ENCODE measurements at regions not wholly inside any gene's neighbourhood (a gene's known extent, or its start where the extent isn't known, plus 50 kb on each side); places are given as distances from the start of the nearest gene placed in this dataset.

DNA sequence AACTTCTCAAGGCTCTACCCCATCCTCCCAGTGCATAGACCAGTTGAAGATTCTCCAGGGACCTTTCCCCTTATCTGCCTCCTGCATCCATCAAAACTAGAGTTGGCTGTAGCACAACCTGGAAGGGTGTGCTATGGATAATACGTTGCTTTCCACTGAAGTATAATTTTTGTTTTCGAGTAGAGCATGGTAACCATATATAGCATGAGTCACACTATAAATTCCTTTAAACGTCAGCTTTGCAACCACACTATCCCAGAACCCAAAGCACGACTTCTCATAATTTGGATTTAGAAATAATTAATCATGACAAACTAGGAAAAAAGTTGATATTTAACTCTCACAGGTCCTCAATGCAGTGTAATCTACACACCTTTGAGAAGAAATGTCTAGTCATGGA, 138.3 kb upstream of the NBEA start:
- no peak for DNase-seq (ENCODE audit: low read depth)
- Histone ChIP-seq H3K9ac (ENCODE audit: low read length) (no peak overlapping the region), H3K36me3 (ENCODE audit: control insufficient read depth, insufficient read depth, low read length, severe bottlenecking) (no peaks in the 10 kb centered on the region), H3K4me3 (ENCODE audit: low read length) (no peak overlapping the region), H3K9me3 (ENCODE audit: control insufficient read depth, low read length) (no peaks in the 10 kb centered on the region), H3K4me1 (ENCODE audit: control insufficient read depth, insufficient read depth, low read length) (no peaks in the 10 kb centered on the region), H3K27me3 (replicated peaks; ENCODE audit: control insufficient read depth, insufficient read depth, low read length) (no peaks in the 10 kb centered on the region)

DNA sequence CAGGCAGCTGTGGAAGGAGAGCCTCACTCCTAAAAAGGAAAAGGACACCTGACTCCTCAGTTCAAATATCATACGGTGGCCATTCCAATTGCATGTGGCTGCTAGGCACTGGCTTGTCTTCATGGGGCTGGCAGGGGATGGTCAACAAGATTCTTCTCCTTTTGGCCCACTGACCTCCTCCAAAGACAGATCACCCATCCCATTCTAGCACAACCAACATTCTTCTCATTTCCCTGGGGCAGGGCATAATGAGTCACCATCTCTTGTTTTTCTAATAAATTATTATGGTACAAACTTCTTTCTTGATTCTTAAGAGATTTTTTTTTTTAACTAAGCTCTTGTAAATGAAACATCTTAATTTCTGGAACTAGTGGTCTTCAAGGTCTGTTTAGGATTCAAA, 136.7 kb upstream of the NBEA start:
- H3K27me3 ChIP-seq (replicated peaks; ENCODE audit: control insufficient read depth, insufficient read depth, low read length), result no peaks in the 10 kb centered on the region
- DNase-seq (ENCODE audit: low read depth), result peak; percentile 15
- no peak overlapping the region for H3K4me3 ChIP-seq (ENCODE audit: low read length)
- H3K36me3 ChIP-seq (ENCODE audit: control insufficient read depth, insufficient read depth, low read length, severe bottlenecking), result no peaks in the 10 kb centered on the region
- H3K9me3 ChIP-seq (ENCODE audit: control insufficient read depth, low read length), result no peaks in the 10 kb centered on the region
- no peak overlapping the region for H3K9ac ChIP-seq (ENCODE audit: low read length)
- H3K4me1 ChIP-seq (ENCODE audit: control insufficient read depth, insufficient read depth, low read length), result no peaks in the 10 kb centered on the region

DNA sequence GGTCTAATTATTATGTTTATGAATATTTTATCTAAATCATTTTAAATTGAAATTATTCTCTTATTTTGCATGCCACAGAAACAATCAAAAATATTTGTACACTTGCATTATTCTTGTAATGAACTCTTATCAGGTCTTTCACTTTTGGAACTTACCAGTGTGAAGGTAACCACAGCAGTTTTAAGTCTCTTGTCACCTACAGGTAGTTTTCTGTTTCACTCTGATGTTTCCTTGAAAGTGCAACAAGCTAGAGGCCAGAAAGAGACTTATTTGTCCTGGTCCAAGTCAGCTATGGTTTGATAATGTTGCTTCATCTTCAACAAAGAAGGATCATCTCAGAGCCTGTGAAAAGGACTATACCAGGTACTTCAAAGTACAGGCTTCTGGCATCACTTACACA, 133.4 kb upstream of the NBEA start:
- H3K9me3 ChIP-seq (ENCODE audit: control insufficient read depth, low read length), result peaks cover 11% of the 10 kb centered on the region
- H3K36me3 ChIP-seq (ENCODE audit: control insufficient read depth, insufficient read depth, low read length, severe bottlenecking), result no peaks in the 10 kb centered on the region
- H3K27me3 ChIP-seq (replicated peaks; ENCODE audit: control insufficient read depth, insufficient read depth, low read length), result no peaks in the 10 kb centered on the region
- no peaks in the 10 kb centered on the region for H3K4me1 ChIP-seq (ENCODE audit: control insufficient read depth, insufficient read depth, low read length)
- no peak overlapping the region for H3K9ac ChIP-seq (ENCODE audit: low read length)
- no peak for DNase-seq (ENCODE audit: low read depth)
- no peak overlapping the region for H3K4me3 ChIP-seq (ENCODE audit: low read length)

DNA sequence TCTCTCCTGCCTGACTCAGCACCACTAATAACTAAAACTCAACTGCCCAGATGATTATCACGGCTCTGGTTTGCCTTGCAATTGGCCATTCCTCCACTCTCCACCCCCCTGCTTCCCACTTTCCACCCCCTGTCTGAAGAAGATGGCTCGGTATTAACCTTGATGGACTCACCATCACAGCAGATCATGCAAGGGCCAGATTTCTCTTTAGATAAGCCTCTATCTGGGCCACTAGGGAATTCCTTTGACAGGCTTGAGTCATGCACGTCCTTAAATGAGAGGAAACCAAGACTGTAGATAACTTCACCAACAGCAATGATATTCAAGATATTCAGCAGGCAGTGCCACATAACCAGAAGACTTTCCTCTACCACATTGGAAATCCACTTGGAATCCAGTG, 131.1 kb upstream of the NBEA start:
- no peak for DNase-seq (ENCODE audit: low read depth)
- Histone ChIP-seq H3K4me3 (ENCODE audit: low read length) (no peak overlapping the region), H3K36me3 (ENCODE audit: control insufficient read depth, insufficient read depth, low read length, severe bottlenecking) (no peaks in the 10 kb centered on the region), H3K27me3 (replicated peaks; ENCODE audit: control insufficient read depth, insufficient read depth, low read length) (no peaks in the 10 kb centered on the region), H3K4me1 (ENCODE audit: control insufficient read depth, insufficient read depth, low read length) (peaks cover 4% of the 10 kb centered on the region), H3K9ac (ENCODE audit: low read length) (no peak overlapping the region), H3K9me3 (ENCODE audit: control insufficient read depth, low read length) (peaks cover 11% of the 10 kb centered on the region)

DNA sequence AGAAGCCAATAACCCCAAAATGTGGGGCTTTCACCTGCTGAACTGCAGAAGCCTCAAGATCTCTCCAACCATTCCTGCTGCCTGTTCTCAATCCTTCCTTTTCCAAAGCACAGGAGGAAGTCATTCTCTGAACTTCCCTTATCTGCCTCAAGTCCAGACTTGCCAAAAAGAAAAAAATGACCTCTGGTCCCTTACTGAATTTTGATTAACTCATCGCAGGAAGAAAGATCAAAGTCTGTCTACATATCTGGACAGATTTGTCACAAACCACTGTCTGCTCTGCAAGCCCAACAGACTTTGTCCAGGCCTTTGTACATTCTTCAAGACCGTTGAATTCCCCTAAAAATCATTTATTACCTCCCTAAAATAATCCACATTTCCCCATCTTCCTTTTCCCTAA, 126.5 kb upstream of the NBEA start:
- Histone ChIP-seq H3K36me3 (ENCODE audit: control insufficient read depth, insufficient read depth, low read length, severe bottlenecking) (no peaks in the 10 kb centered on the region), H3K9me3 (ENCODE audit: control insufficient read depth, low read length) (peaks cover 11% of the 10 kb centered on the region), H3K27me3 (replicated peaks; ENCODE audit: control insufficient read depth, insufficient read depth, low read length) (no peaks in the 10 kb centered on the region), H3K4me1 (ENCODE audit: control insufficient read depth, insufficient read depth, low read length) (peaks cover 8% of the 10 kb centered on the region), H3K4me3 (ENCODE audit: low read length) (no peak overlapping the region), H3K9ac (ENCODE audit: low read length) (no peak overlapping the region)
- DNase-seq (ENCODE audit: low read depth), result no peak

DNA sequence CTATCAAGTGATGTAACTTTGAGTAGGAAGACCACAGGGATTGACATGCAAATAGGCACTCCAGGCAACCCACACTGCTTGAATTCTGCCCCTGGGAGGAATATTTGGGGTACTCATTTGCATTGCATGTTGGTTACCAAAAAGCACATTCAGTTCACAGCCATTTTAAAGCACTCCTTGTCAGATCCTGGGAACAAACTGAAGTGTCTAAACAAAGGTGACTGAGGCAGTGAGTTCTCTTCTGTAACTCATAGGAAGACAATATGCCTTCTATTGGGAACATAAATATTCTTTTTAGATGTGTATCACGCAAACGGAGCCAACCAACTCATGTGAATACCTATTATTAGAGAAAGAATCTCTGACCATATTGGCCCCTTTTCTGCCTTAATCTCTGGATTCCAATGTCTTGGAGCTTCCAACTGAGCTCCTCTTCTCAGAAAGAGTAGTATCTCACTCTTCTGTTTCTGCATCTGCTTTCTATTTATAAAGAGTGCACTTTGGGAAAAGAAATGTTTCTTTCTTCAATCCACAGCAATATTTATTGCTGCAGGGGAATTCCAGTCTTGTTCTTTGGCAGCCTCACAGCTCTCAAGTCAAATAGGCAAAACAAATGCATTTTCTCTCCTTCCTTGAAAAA, 125.7 kb upstream of the NBEA start:
- peak; percentile 89 for DNase-seq (ENCODE audit: low read depth)
- Histone ChIP-seq H3K27me3 (replicated peaks; ENCODE audit: control insufficient read depth, insufficient read depth, low read length) (no peaks in the 10 kb centered on the region), H3K9ac (ENCODE audit: low read length) (no peak overlapping the region), H3K9me3 (ENCODE audit: control insufficient read depth, low read length) (peaks cover 11% of the 10 kb centered on the region), H3K36me3 (ENCODE audit: control insufficient read depth, insufficient read depth, low read length, severe bottlenecking) (no peaks in the 10 kb centered on the region), H3K4me1 (ENCODE audit: control insufficient read depth, insufficient read depth, low read length) (peaks cover 8% of the 10 kb centered on the region), H3K4me3 (ENCODE audit: low read length) (no peak overlapping the region)

DNA sequence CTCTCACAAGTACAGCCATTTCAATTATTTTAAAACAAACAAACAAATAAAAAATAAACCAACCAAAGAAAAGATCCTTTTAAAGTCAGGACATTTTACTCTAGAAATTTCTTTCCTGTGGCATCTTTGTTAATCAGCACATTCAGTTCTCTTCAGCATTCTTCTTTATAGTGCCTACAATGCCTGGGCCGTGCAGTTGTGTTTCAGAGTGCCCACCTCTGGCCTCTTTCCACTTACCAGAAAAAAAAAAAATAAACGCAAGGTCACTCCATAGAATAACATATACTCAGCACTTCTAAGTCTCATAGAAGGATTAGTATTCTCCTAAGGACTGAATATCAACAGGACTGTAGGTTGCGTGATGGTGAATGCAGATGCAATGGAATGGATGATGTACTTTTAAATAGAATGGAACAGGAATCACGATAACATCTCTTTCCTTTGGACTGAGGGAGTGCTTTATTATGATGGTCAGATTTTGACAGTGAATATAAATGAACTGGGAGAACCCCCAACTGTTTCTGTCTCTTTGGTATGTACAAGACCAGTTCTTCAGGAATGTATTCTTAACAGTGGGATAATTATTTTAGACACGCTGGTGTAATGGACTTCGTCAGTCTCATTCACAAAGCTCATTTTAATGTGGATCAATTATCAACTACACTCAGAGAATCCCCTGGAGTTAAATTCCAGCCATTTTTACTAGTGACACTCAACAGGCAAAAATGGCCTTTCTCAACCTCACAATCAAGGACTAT, 125.0 kb upstream of the NBEA start:
- Histone ChIP-seq H3K9me3 (ENCODE audit: control insufficient read depth, low read length) (peaks cover 5% of the 10 kb centered on the region), H3K36me3 (ENCODE audit: control insufficient read depth, insufficient read depth, low read length, severe bottlenecking) (no peaks in the 10 kb centered on the region), H3K4me1 (ENCODE audit: control insufficient read depth, insufficient read depth, low read length) (peaks cover 8% of the 10 kb centered on the region), H3K4me3 (ENCODE audit: low read length) (no peak overlapping the region), H3K27me3 (replicated peaks; ENCODE audit: control insufficient read depth, insufficient read depth, low read length) (no peaks in the 10 kb centered on the region), H3K9ac (ENCODE audit: low read length) (no peak overlapping the region)
- DNase-seq (ENCODE audit: low read depth), result peak; percentile 54

DNA sequence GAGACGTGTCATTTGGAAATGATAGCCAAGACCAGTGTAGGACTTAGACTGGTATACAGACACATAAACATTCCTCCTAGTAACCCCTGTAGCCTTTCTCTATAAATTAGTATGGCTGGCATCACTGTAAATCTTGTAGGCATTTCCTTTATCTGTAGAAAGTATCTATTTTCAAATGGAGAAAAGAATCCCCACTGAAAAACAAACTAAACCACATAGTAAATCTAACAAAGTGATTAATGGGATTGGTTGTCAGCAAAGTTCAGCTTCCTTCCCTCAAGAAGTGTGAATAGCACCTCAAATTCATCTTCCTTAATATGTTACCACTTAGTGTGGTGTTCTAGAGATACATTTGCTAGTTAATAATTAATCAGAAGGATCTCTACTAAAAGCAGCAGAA, 119.4 kb upstream of the NBEA start:
- Histone ChIP-seq H3K9me3 (ENCODE audit: control insufficient read depth, low read length) (peaks cover 2% of the 10 kb centered on the region), H3K9ac (ENCODE audit: low read length) (no peak overlapping the region), H3K27me3 (replicated peaks; ENCODE audit: control insufficient read depth, insufficient read depth, low read length) (no peaks in the 10 kb centered on the region), H3K36me3 (ENCODE audit: control insufficient read depth, insufficient read depth, low read length, severe bottlenecking) (no peaks in the 10 kb centered on the region), H3K4me1 (ENCODE audit: control insufficient read depth, insufficient read depth, low read length) (no peaks in the 10 kb centered on the region), H3K4me3 (ENCODE audit: low read length) (no peak overlapping the region)
- DNase-seq (ENCODE audit: low read depth), result no peak

DNA sequence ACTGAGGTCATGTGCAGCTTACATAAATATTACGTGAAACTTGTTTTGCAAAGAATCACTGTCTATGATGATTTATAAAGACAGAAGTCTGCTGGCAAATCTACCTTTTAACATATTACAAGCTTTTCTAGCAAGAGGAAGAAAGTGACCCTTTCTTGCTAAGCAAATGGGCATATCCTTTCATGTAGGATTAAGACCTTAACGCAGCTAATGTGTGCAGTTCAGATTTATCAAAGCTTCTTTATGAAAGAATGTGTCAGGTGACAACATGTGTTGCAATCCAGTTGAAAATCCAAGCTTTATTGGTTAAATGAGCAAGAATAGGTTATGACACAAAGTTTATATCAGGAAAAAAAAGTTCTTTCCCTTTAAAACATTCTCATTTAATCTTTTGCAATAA, 115.6 kb upstream of the NBEA start:
- Histone ChIP-seq H3K4me3 (ENCODE audit: low read length) (no peak overlapping the region), H3K4me1 (ENCODE audit: control insufficient read depth, insufficient read depth, low read length) (no peaks in the 10 kb centered on the region), H3K9ac (ENCODE audit: low read length) (no peak overlapping the region), H3K36me3 (ENCODE audit: control insufficient read depth, insufficient read depth, low read length, severe bottlenecking) (no peaks in the 10 kb centered on the region), H3K9me3 (ENCODE audit: control insufficient read depth, low read length) (peaks cover 2% of the 10 kb centered on the region), H3K27me3 (replicated peaks; ENCODE audit: control insufficient read depth, insufficient read depth, low read length) (peaks cover 9% of the 10 kb centered on the region)
- no peak for DNase-seq (ENCODE audit: low read depth)

DNA sequence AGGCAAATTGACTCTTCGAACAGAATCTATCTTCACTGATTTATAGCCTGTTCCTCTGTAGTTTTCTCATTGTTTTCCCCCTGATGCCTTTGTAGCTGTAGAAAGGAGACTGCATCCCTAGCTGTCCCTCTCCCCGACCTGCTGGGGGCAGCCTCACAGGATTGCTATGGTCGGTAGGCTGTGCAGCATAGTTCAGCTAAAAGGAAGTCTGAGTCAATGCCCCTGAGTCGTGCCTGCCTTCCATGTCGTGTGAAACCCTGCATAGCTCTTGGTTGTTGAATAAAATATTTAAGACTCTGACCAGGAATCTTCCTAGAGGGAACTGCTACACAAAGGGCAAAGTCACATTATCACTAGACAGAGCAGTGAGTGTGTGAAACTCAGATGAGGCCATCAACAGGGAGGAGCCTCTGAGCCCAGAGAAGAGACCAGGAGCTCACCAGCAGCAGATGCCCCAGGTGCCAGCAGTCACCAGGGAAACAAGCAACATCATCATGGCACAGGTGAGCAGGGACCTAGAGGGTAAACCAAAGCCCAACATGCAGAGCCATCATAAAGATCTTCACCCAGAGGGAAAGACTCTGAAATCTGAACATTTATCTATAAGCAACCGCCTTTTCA, 108.4 kb upstream of the NBEA start:
- H3K9ac ChIP-seq (ENCODE audit: low read length), result no peak overlapping the region
- peaks cover 5% of the 10 kb centered on the region for H3K27me3 ChIP-seq (replicated peaks; ENCODE audit: control insufficient read depth, insufficient read depth, low read length)
- peaks cover 12% of the 10 kb centered on the region for H3K9me3 ChIP-seq (ENCODE audit: control insufficient read depth, low read length)
- no peaks in the 10 kb centered on the region for H3K4me1 ChIP-seq (ENCODE audit: control insufficient read depth, insufficient read depth, low read length)
- H3K4me3 ChIP-seq (ENCODE audit: low read length), result no peak overlapping the region
- peak; percentile 1 for DNase-seq (ENCODE audit: low read depth)
- no peaks in the 10 kb centered on the region for H3K36me3 ChIP-seq (ENCODE audit: control insufficient read depth, insufficient read depth, low read length, severe bottlenecking)

DNA sequence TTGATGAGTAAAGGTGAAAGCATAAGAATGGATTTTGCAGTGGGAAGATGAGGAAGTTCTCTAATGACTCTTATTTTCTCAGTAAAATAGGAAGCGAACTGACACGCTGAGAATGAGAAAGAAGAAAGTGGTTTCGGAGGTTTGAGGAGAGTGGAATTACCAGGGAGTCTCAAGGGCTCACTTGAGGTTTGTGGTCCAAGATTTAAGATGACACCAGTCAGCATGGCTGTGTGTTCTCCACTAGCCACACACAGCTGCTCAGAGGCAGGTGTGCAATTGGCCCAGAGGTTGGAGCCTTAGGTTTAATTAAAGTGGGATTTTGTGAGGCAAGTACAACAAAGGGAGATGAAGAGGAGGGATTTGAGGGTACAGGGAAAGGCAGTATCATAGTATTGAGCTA, 99.6 kb upstream of the NBEA start:
- no peaks in the 10 kb centered on the region for H3K36me3 ChIP-seq (ENCODE audit: control insufficient read depth, insufficient read depth, low read length, severe bottlenecking)
- H3K4me1 ChIP-seq (ENCODE audit: control insufficient read depth, insufficient read depth, low read length), result no peaks in the 10 kb centered on the region
- H3K4me3 ChIP-seq (ENCODE audit: low read length), result no peak overlapping the region
- DNase-seq (ENCODE audit: low read depth), result no peak
- H3K9ac ChIP-seq (ENCODE audit: low read length), result no peak overlapping the region
- peaks cover 2% of the 10 kb centered on the region for H3K27me3 ChIP-seq (replicated peaks; ENCODE audit: control insufficient read depth, insufficient read depth, low read length)
- H3K9me3 ChIP-seq (ENCODE audit: control insufficient read depth, low read length), result no peaks in the 10 kb centered on the region

Data from adipocyte (in vitro differentiated cells).